Transverse colon (tissue), 4 donors: ENCODE measurements at regions not wholly inside any gene's neighbourhood (a gene's known extent, or its start where the extent isn't known, plus 50 kb on each side); places are given as distances from the start of the nearest gene placed in this dataset.

Experiments
- CTCF ChIP-seq, 5 experiments: fragments of 200-600 bp in 3 of 5; fragments of 450-650 bp in 2 of 5; sonication (generic) in 3 of 5; IDR thresholded peaks; 1 replicate in 2 of 5; 2 replicates in 3 of 5; pipeline ENCODE4 v1.5.1; 2016 to 2017; ENCODE audit warnings: antibody characterized with exemption in 5 of 5, inconsistent platforms in 3 of 5, mild to moderate bottlenecking in 2 of 5, moderate library complexity in 1 of 5
- EP300 ChIP-seq: sonication (generic); formaldehyde crosslinking; IDR thresholded peaks from one replicate; pipeline ENCODE4 v1.6.1; 2017; ENCODE audit warnings: antibody characterized with exemption, low read depth
- POLR2AphosphoS5 ChIP-seq, 3 donors: sonication (generic); formaldehyde crosslinking; IDR thresholded peaks; one replicate each; pipeline ENCODE4 v1.6.1; 2016; ENCODE audit warnings: antibody characterized with exemption in 3 of 3

DNA sequence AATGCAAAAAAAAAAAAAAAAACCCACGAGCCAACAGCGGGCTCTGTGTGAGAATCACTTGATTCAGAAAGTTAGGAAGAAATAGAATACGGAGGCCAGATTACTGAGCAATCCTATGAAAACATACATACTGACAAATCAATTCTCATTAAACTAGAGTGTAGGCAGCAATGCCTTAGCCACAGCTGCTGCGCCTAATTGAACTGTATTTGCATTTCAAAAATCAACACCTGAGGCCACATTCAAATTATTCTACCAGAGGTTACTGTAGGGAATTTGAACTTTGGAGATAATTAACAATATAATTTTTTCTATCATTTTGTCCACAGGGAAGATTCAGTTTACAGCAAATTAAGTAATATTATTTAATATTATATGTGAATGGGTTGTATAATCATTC lies 138.4 kb upstream of the PLD5 start:
- TF ChIP-seq CTCF (IDR thresholded peaks at IDR 0.05) = no peak
- TF ChIP-seq EP300 = no peak
- TF ChIP-seq POLR2AphosphoS5 (IDR thresholded peaks at IDR 0.05) = no peak
